ENCODE measurements at regions not wholly inside any gene's neighbourhood (a gene's known extent, or its start where the extent isn't known, plus 50 kb on each side); places are given as distances from the start of the nearest gene placed in this dataset.

DNA sequence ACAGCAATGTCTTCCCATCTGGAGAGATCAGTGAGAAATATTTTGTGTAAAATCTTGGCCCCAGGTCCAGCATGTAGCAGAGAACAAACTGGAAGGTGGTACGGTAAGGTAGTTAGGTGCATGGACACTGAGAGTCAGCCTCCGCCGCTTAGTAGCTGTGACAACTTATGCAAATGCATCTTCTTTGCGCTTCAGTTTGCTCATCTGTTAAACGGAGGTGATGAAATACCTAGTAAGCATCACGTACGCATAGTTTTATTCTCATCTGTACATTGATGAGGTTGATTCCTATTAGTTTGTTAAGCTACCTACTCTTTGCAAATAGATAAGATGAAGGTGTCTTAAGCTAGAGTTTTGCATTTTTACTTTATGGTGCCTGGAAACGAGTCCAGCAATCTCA is 80.0 kb upstream of the MSX1 start:
- Histone ChIP-seq H3K18ac (ENCODE audit: low read length) (no peak overlapping the region), H3K79me1 (ENCODE audit: low read depth, low read length) (no peaks in the 10 kb centered on the region), H2BK5ac (ENCODE audit: low read length) (no peak overlapping the region), H3K9ac (ENCODE audit: low read depth, low read length, poor library complexity) (no peak overlapping the region), H3K4me2 (ENCODE audit: insufficient read depth, low read length, poor library complexity, severe bottlenecking) (no peak overlapping the region), H3K27ac (replicated peaks; ENCODE audit: low read length) (no peak overlapping the region), H3K14ac (ENCODE audit: low read length) (no peak overlapping the region), H4K91ac (ENCODE audit: low read depth, low read length, poor library complexity) (no peak overlapping the region), H4K8ac (ENCODE audit: low read depth, low read length) (no peak overlapping the region), H2AK5ac (ENCODE audit: low read depth, low read length) (no peak overlapping the region), H2BK120ac (ENCODE audit: low read depth, low read length) (no peak overlapping the region), H3K4me3 (ENCODE audit: low read length in 2 of 2) (no peak overlapping the region), H2AFZ (ENCODE audit: low read length) (no peak overlapping the region), H3K4me1 (ENCODE audit: control insufficient read depth in 2 of 2, insufficient read depth in 1 of 2, low read depth in 1 of 2, low read length in 2 of 2) (peaks cover 0 to 7% of the 10 kb centered on the region in 2 donors), H3K4ac (ENCODE audit: low read length) (no peak overlapping the region), H3K23ac (ENCODE audit: low read depth, low read length, poor library complexity) (no peak overlapping the region), H2BK15ac (ENCODE audit: low read length) (no peak overlapping the region), H3K27me3 (ENCODE audit: control insufficient read depth in 3 of 3, insufficient read depth in 3 of 3, low read depth in 1 of 3, low read length in 3 of 3) (peaks cover 0 to 15% (median 0%) of the 10 kb centered on the region in 3 experiments), H2BK12ac (ENCODE audit: low read length) (no peak overlapping the region), H3K9me3 (replicated peaks in 1 of 2; ENCODE audit: control insufficient read depth in 2 of 2, insufficient read depth in 1 of 2, low read depth in 1 of 2, low read length in 2 of 2) (no peaks in the 10 kb centered on the region), H3K36me3 (replicated peaks in 1 of 2; ENCODE audit: control insufficient read depth in 2 of 2, insufficient read depth in 2 of 2, low read length in 2 of 2) (no peaks in the 10 kb centered on the region)
- no peak for DNase-seq (ENCODE audit: low spot score)
- no CpG with 5 or more reads among the region's 8 CpGs for WGBS, 2 donors (ENCODE audit: extremely low coverage in 2 of 2, insufficient read length in 2 of 2, insufficient replicate concordance in 1 of 2)

DNA sequence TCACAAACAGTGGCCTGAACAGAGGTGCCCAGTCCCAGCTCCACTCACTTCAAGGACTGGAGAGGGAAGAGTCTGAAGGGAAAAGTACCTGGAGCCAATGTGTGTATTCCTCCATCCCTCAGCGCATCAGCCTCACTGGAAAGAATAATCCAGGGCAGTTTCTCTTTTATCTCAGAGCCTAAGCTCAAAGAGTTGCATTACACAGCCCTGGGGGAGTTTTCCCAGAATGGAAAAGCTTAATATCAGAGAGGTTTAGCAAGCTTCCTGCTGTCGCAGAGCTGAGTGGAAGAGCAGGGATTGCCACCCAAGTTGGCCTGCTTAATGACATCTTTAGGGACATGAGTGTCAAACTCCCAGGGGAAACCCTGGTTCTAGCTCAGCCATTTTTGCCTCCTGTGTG is 80.4 kb upstream of the MSX1 start:
- Histone ChIP-seq H3K27me3 (ENCODE audit: control insufficient read depth in 3 of 3, insufficient read depth in 3 of 3, low read depth in 1 of 3, low read length in 3 of 3) (peaks cover 0 to 15% (median 0%) of the 10 kb centered on the region in 3 experiments), H3K4me1 (ENCODE audit: control insufficient read depth in 2 of 2, insufficient read depth in 1 of 2, low read depth in 1 of 2, low read length in 2 of 2) (peaks cover 0 to 3% of the 10 kb centered on the region in 2 donors), H2AK5ac (ENCODE audit: low read depth, low read length) (no peak overlapping the region), H3K18ac (ENCODE audit: low read length) (no peak overlapping the region), H2AFZ (ENCODE audit: low read length) (no peak overlapping the region), H3K23ac (ENCODE audit: low read depth, low read length, poor library complexity) (no peak overlapping the region), H2BK12ac (ENCODE audit: low read length) (no peak overlapping the region), H2BK120ac (ENCODE audit: low read depth, low read length) (no peak overlapping the region), H3K14ac (ENCODE audit: low read length) (no peak overlapping the region), H3K4me2 (ENCODE audit: insufficient read depth, low read length, poor library complexity, severe bottlenecking) (no peak overlapping the region), H3K4ac (ENCODE audit: low read length) (no peak overlapping the region), H3K9ac (ENCODE audit: low read depth, low read length, poor library complexity) (no peak overlapping the region), H3K9me3 (replicated peaks in 1 of 2; ENCODE audit: control insufficient read depth in 2 of 2, insufficient read depth in 1 of 2, low read depth in 1 of 2, low read length in 2 of 2) (no peaks in the 10 kb centered on the region), H2BK5ac (ENCODE audit: low read length) (no peak overlapping the region), H3K4me3 (ENCODE audit: low read length in 2 of 2) (no peak overlapping the region), H3K27ac (replicated peaks; ENCODE audit: low read length) (no peak overlapping the region), H4K8ac (ENCODE audit: low read depth, low read length) (no peak overlapping the region), H2BK15ac (ENCODE audit: low read length) (no peak overlapping the region), H3K79me1 (ENCODE audit: low read depth, low read length) (no peaks in the 10 kb centered on the region), H3K36me3 (replicated peaks in 1 of 2; ENCODE audit: control insufficient read depth in 2 of 2, insufficient read depth in 2 of 2, low read length in 2 of 2) (no peaks in the 10 kb centered on the region), H4K91ac (ENCODE audit: low read depth, low read length, poor library complexity) (no peak overlapping the region)
- no CpG with 5 or more reads among the region's 2 CpGs for WGBS, 2 donors (ENCODE audit: extremely low coverage in 2 of 2, insufficient read length in 2 of 2, insufficient replicate concordance in 1 of 2)
- DNase-seq (ENCODE audit: low spot score): no peak

DNA sequence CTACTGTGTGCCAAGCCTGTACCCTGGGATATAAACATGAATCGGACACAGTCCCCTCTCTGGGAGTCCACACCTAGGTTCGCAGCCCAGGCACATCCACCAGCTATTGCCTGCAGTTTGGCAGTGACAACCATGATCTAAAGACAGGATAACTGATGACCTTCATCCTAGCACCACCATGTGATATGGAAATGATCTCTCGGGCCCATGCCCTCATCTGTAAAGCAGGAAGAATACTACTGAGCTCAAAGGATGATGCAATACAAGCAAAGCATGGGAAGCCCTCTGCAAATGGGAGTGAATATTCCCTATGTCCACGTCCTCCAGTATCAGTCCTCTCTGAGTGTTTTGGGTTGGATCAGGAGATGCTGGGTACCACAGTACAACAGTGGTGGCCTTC is 80.9 kb upstream of the MSX1 start:
- H2BK5ac ChIP-seq (ENCODE audit: low read length): no peak overlapping the region
- no peak overlapping the region for H3K4me2 ChIP-seq (ENCODE audit: insufficient read depth, low read length, poor library complexity, severe bottlenecking)
- H3K9me3 ChIP-seq (replicated peaks in 1 of 2; ENCODE audit: control insufficient read depth in 2 of 2, insufficient read depth in 1 of 2, low read depth in 1 of 2, low read length in 2 of 2): no peaks in the 10 kb centered on the region
- H2AFZ ChIP-seq (ENCODE audit: low read length): no peak overlapping the region
- H3K79me1 ChIP-seq (ENCODE audit: low read depth, low read length): no peaks in the 10 kb centered on the region
- no peak overlapping the region for H4K8ac ChIP-seq (ENCODE audit: low read depth, low read length)
- H3K4me3 ChIP-seq (ENCODE audit: low read length in 2 of 2): no peak overlapping the region
- no peaks in the 10 kb centered on the region for H3K36me3 ChIP-seq (replicated peaks in 1 of 2; ENCODE audit: control insufficient read depth in 2 of 2, insufficient read depth in 2 of 2, low read length in 2 of 2)
- no peak for DNase-seq (ENCODE audit: low spot score)
- H2AK5ac ChIP-seq (ENCODE audit: low read depth, low read length): no peak overlapping the region
- no peak overlapping the region for H3K4ac ChIP-seq (ENCODE audit: low read length)
- no peak overlapping the region for H2BK120ac ChIP-seq (ENCODE audit: low read depth, low read length)
- no peak overlapping the region for H3K14ac ChIP-seq (ENCODE audit: low read length)
- no peak overlapping the region for H2BK12ac ChIP-seq (ENCODE audit: low read length)
- no CpG with 5 or more reads among the region's 4 CpGs for WGBS, 2 donors (ENCODE audit: extremely low coverage in 2 of 2, insufficient read length in 2 of 2, insufficient replicate concordance in 1 of 2)
- no peaks in the 10 kb centered on the region for H3K4me1 ChIP-seq (ENCODE audit: control insufficient read depth in 2 of 2, insufficient read depth in 1 of 2, low read depth in 1 of 2, low read length in 2 of 2)
- no peak overlapping the region for H2BK15ac ChIP-seq (ENCODE audit: low read length)
- H4K91ac ChIP-seq (ENCODE audit: low read depth, low read length, poor library complexity): no peak overlapping the region
- H3K27me3 ChIP-seq (ENCODE audit: control insufficient read depth in 3 of 3, insufficient read depth in 3 of 3, low read depth in 1 of 3, low read length in 3 of 3): peaks cover 0 to 14% (median 0%) of the 10 kb centered on the region in 3 experiments
- no peak overlapping the region for H3K27ac ChIP-seq (replicated peaks; ENCODE audit: low read length)
- no peak overlapping the region for H3K18ac ChIP-seq (ENCODE audit: low read length)
- no peak overlapping the region for H3K9ac ChIP-seq (ENCODE audit: low read depth, low read length, poor library complexity)
- no peak overlapping the region for H3K23ac ChIP-seq (ENCODE audit: low read depth, low read length, poor library complexity)

DNA sequence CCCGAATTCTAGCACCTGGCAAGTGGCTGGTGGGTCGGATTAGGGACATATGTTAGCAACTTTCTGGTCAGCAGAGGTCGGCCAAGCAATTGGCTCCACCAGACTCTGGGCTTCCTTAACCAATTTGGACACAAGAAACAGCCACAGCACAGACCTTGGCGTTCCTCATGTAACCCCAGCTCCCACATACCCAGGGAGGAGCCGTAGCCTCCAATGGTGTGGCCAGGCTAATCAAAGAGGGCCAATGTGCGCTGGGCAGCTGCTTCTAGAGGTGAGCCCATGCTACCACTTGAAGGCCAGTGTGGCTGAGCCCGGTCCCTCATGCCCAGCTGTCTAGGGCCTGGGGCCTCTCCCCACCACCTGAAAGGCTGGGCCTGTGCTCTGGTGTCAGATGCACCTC is 82.5 kb upstream of the MSX1 start:
- Histone ChIP-seq H3K9ac (ENCODE audit: low read depth, low read length, poor library complexity) (no peak overlapping the region), H2AFZ (ENCODE audit: low read length) (no peak overlapping the region), H3K27me3 (ENCODE audit: control insufficient read depth in 3 of 3, insufficient read depth in 3 of 3, low read depth in 1 of 3, low read length in 3 of 3) (peaks cover 0 to 6% (median 0%) of the 10 kb centered on the region in 3 experiments), H3K14ac (ENCODE audit: low read length) (no peak overlapping the region), H3K79me1 (ENCODE audit: low read depth, low read length) (no peaks in the 10 kb centered on the region), H2BK15ac (ENCODE audit: low read length) (no peak overlapping the region), H2AK5ac (ENCODE audit: low read depth, low read length) (no peak overlapping the region), H4K91ac (ENCODE audit: low read depth, low read length, poor library complexity) (no peak overlapping the region), H2BK5ac (ENCODE audit: low read length) (no peak overlapping the region), H3K4me2 (ENCODE audit: insufficient read depth, low read length, poor library complexity, severe bottlenecking) (no peak overlapping the region), H3K9me3 (replicated peaks in 1 of 2; ENCODE audit: control insufficient read depth in 2 of 2, insufficient read depth in 1 of 2, low read depth in 1 of 2, low read length in 2 of 2) (no peaks in the 10 kb centered on the region), H3K18ac (ENCODE audit: low read length) (no peak overlapping the region), H3K23ac (ENCODE audit: low read depth, low read length, poor library complexity) (no peak overlapping the region), H2BK12ac (ENCODE audit: low read length) (no peak overlapping the region), H2BK120ac (ENCODE audit: low read depth, low read length) (no peak overlapping the region), H4K8ac (ENCODE audit: low read depth, low read length) (no peak overlapping the region), H3K27ac (replicated peaks; ENCODE audit: low read length) (no peak overlapping the region), H3K4me1 (ENCODE audit: control insufficient read depth in 2 of 2, insufficient read depth in 1 of 2, low read depth in 1 of 2, low read length in 2 of 2) (no peaks in the 10 kb centered on the region), H3K4me3 (ENCODE audit: low read length in 2 of 2) (no peak overlapping the region), H3K36me3 (replicated peaks in 1 of 2; ENCODE audit: control insufficient read depth in 2 of 2, insufficient read depth in 2 of 2, low read length in 2 of 2) (no peaks in the 10 kb centered on the region), H3K4ac (ENCODE audit: low read length) (no peak overlapping the region)
- DNase-seq (ENCODE audit: low spot score): no peak
- no CpG with 5 or more reads among the region's 7 CpGs for WGBS, 2 donors (ENCODE audit: extremely low coverage in 2 of 2, insufficient read length in 2 of 2, insufficient replicate concordance in 1 of 2)
